Breast epithelium (tissue), 3 donors: ENCODE measurements at regions not wholly inside any gene's neighbourhood (a gene's known extent, or its start where the extent isn't known, plus 50 kb on each side); places are given as distances from the start of the nearest gene placed in this dataset.

Source experiments
- POLR2A ChIP-seq: fragments of 450-650 bp; IDR thresholded peaks from one replicate; pipeline ENCODE4 v1.6.1; 2016; ENCODE audit warnings: antibody characterized with exemption, mild to moderate bottlenecking, moderate library complexity
- POLR2AphosphoS5 ChIP-seq, 3 donors: sonication (generic); formaldehyde crosslinking; IDR thresholded peaks; one replicate each; pipeline ENCODE4 v1.6.1; 2017; ENCODE audit warnings: antibody characterized with exemption in 3 of 3
- TF ChIP-seq, protein P1 (sequence below), 3 donors: fragments of 450-650 bp; IDR thresholded peaks; one replicate each; pipeline ENCODE4 v1.5.1; 2016 to 2017; ENCODE audit warnings: antibody characterized with exemption in 3 of 3, mild to moderate bottlenecking in 3 of 3, moderate library complexity in 3 of 3

DNA sequence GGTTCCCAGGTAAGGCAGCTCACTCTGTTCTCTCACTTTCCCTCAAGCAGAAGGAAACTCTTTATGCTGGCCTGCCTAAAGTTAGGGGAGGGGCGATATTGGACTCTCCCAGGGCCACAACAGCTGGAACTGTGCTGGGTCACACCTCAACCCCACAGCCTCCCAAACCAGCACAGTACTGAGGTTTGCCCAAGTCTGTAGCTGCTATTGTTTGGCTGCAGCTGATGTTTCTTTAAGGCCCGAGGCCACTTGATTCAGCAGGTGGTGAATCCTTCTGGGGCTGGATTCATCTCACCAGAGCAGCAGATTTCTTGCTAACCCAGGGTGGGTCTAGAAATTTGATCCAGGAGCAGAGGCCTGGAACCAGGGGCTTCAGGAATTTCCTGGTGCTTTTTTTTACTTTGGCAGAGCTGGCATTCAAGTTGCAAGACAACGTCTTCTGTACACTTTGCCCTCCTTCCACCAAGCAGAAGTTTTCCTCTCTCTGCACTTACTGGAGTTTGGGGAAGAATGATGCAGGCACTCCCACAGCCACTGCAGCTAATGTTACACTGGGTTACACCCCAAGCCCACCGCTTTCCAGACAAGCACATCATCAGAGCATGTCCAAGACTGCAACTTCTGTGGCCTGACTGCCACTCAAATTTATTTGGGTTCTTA is 544.7 kb upstream of the NDST4 start:
- TF ChIP-seq, protein P1, sequence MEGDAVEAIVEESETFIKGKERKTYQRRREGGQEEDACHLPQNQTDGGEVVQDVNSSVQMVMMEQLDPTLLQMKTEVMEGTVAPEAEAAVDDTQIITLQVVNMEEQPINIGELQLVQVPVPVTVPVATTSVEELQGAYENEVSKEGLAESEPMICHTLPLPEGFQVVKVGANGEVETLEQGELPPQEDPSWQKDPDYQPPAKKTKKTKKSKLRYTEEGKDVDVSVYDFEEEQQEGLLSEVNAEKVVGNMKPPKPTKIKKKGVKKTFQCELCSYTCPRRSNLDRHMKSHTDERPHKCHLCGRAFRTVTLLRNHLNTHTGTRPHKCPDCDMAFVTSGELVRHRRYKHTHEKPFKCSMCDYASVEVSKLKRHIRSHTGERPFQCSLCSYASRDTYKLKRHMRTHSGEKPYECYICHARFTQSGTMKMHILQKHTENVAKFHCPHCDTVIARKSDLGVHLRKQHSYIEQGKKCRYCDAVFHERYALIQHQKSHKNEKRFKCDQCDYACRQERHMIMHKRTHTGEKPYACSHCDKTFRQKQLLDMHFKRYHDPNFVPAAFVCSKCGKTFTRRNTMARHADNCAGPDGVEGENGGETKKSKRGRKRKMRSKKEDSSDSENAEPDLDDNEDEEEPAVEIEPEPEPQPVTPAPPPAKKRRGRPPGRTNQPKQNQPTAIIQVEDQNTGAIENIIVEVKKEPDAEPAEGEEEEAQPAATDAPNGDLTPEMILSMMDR (IDR thresholded peaks at IDR 0.05) = no peak
- no peak for TF ChIP-seq POLR2AphosphoS5 (IDR thresholded peaks at IDR 0.05)
- TF ChIP-seq POLR2A = no peak
